Sigmoid colon (tissue), 6 donors: ENCODE measurements at regions not wholly inside any gene's neighbourhood (a gene's known extent, or its start where the extent isn't known, plus 50 kb on each side); places are given as distances from the start of the nearest gene placed in this dataset.

Source experiments
- DNase-seq: peaks from one replicate; pipeline ENCODE4 v3.0.0-alpha.2; 2019
- H3K27ac ChIP-seq, 4 donors: fragments of 200-600 bp; sonication (generic); one replicate each; pipeline ENCODE4 v1.5.1; 2016 to 2019; ENCODE audit warnings: mild to moderate bottlenecking in 1 of 4
- H3K27me3 ChIP-seq, 3 donors: fragments of 200-600 bp; sonication (generic); one replicate each; pipeline ENCODE4 v1.5.1; 2019; ENCODE audit warnings: mild to moderate bottlenecking in 1 of 3
- H3K36me3 ChIP-seq, 4 donors: fragments of 200-600 bp; sonication (generic); one replicate each; pipeline ENCODE4 v1.5.1; 2016 to 2019
- H3K4me1 ChIP-seq, 4 donors: fragments of 200-600 bp; sonication (generic); one replicate each; pipeline ENCODE4 v1.5.1; 2017 to 2019
- H3K4me3 ChIP-seq, 4 donors: fragments of 200-600 bp; sonication (generic); one replicate each; pipeline ENCODE4 v1.5.1; 2017 to 2019; ENCODE audit warnings: mild to moderate bottlenecking in 2 of 4, moderate library complexity in 1 of 4
- H3K9me3 ChIP-seq, 4 donors: fragments of 200-600 bp in 3 of 4; sonication (generic) in 3 of 4; one replicate each; pipeline versions ENCODE4 v1.5.1 to v1.6.1; 2013 to 2019
- CTCF ChIP-seq, 4 experiments: fragments of 450-650 bp in 3 of 4; fragments of 200-600 bp in 1 of 4; IDR thresholded peaks; one replicate each; pipeline ENCODE4 v1.5.1; 2016 to 2019; ENCODE audit warnings: antibody characterized with exemption in 4 of 4, mild to moderate bottlenecking in 3 of 4, moderate library complexity in 2 of 4
- EP300 ChIP-seq, 4 donors: sonication (generic); formaldehyde crosslinking; IDR thresholded peaks; one replicate each; pipeline ENCODE4 v1.6.1; 2017; ENCODE audit warnings: antibody characterized with exemption in 4 of 4
- POLR2A ChIP-seq, 2 donors: fragments of 450-650 bp; IDR thresholded peaks; one replicate each; pipeline ENCODE4 v1.6.1; 2016; ENCODE audit warnings: antibody characterized with exemption in 2 of 2, mild to moderate bottlenecking in 2 of 2, moderate library complexity in 2 of 2
- POLR2AphosphoS5 ChIP-seq, 4 donors: sonication (generic); formaldehyde crosslinking; IDR thresholded peaks; one replicate each; pipeline ENCODE4 v1.6.1; 2017; ENCODE audit warnings: antibody characterized with exemption in 4 of 4
- WGBS, 2 donors: extraction: QIAGEN DNeasy Blood & Tissue Kit; methylation state at CpG; one replicate each; pipeline ENCODE4 v1.1.7; 2013; 5-methylcytosine and 5-hydroxymethylcytosine counted together
- intact Hi-C: fragments of 100-400 bp; cut with DNase I; formaldehyde crosslinking; loops from one replicate; pipeline ENCODE4 v1.15.1; 2023
- donor health status: healthy with polysubstance abuse.
- donor health status: healthy.

- no peak overlapping the region for H3K4me3 ChIP-seq
- no peak overlapping the region for H3K27ac ChIP-seq
- 84 to 87% methylated on average over 3 of the region's 3 CpGs for WGBS, 2 donors
- H3K36me3 ChIP-seq = no peaks in the 10 kb centered on the region
- no peak for TF ChIP-seq POLR2AphosphoS5 (IDR thresholded peaks at IDR 0.05)
- TF ChIP-seq CTCF (IDR thresholded peaks at IDR 0.05) = no peak
- TF ChIP-seq POLR2A (IDR thresholded peaks at IDR 0.05) = no peak
- no peak for TF ChIP-seq EP300 (IDR thresholded peaks at IDR 0.05)
- intact Hi-C loops = no loop called here
- H3K4me1 ChIP-seq = no peaks in the 10 kb centered on the region
- H3K9me3 ChIP-seq = no peaks in the 10 kb centered on the region
- no peak for DNase-seq
- H3K27me3 ChIP-seq = no peaks in the 10 kb centered on the region
Measured at GRCh38 chr20:61037498-61037897, 214.6 kb upstream of the CDH4 start.

- Histone ChIP-seq H3K4me3 (no peak overlapping the region), H3K4me1 (no peaks in the 10 kb centered on the region), H3K36me3 (no peaks in the 10 kb centered on the region), H3K27ac (no peak overlapping the region), H3K27me3 (peaks cover 0 to 3% (median 0%) of the 10 kb centered on the region in 3 donors), H3K9me3 (no peaks in the 10 kb centered on the region)
- TF ChIP-seq CTCF (IDR thresholded peaks at IDR 0.05) (no peak), POLR2A (IDR thresholded peaks at IDR 0.05) (no peak), POLR2AphosphoS5 (IDR thresholded peaks at IDR 0.05) (no peak), EP300 (IDR thresholded peaks at IDR 0.05) (no peak)
- no peak for DNase-seq
- intact Hi-C loops = no loop called here
- 82 to 84% methylated on average over 4 of the region's 4 CpGs for WGBS, 2 donors
Measured at GRCh38 chr20:61041481-61041880, 210.6 kb upstream of the CDH4 start.

GRCh38 chr20:61042506-61043385 is 209.3 kb upstream of the CDH4 start:
- H3K27me3 ChIP-seq = peaks cover 0 to 3% (median 0%) of the 10 kb centered on the region in 3 donors
- intact Hi-C loops = no loop called here
- H3K27ac ChIP-seq = no peak overlapping the region
- no peaks in the 10 kb centered on the region for H3K36me3 ChIP-seq
- TF ChIP-seq POLR2A (IDR thresholded peaks at IDR 0.05) (no peak), CTCF (IDR thresholded peaks at IDR 0.05) (no peak), POLR2AphosphoS5 (IDR thresholded peaks at IDR 0.05) (no peak), EP300 (IDR thresholded peaks at IDR 0.05) (no peak)
- WGBS, 2 donors = 64 to 70% methylated on average over 25 of the region's 25 CpGs
- no peaks in the 10 kb centered on the region for H3K4me1 ChIP-seq
- no peaks in the 10 kb centered on the region for H3K9me3 ChIP-seq
- no peak overlapping the region for H3K4me3 ChIP-seq
- no peak for DNase-seq

- Histone ChIP-seq H3K4me3 (no peak overlapping the region), H3K27ac (no peak overlapping the region), H3K27me3 (peaks cover 0 to 3% (median 0%) of the 10 kb centered on the region in 3 donors), H3K4me1 (no peaks in the 10 kb centered on the region), H3K36me3 (no peaks in the 10 kb centered on the region), H3K9me3 (peaks cover 0 to 3% (median 1%) of the 10 kb centered on the region in 4 donors)
- TF ChIP-seq CTCF (IDR thresholded peaks at IDR 0.05) (no peak), POLR2A (IDR thresholded peaks at IDR 0.05) (no peak), POLR2AphosphoS5 (IDR thresholded peaks at IDR 0.05) (no peak), EP300 (IDR thresholded peaks at IDR 0.05) (no peak)
- no peak for DNase-seq
- 69 to 81% methylated on average over 9 of the region's 9 CpGs for WGBS, 2 donors
- intact Hi-C loops = no loop called here
Measured at GRCh38 chr20:61043681-61044080, 208.4 kb upstream of the CDH4 start.
